ENCODE measurements at regions not wholly inside any gene's neighbourhood (a gene's known extent, or its start where the extent isn't known, plus 50 kb on each side); places are given as distances from the start of the nearest gene placed in this dataset.
"Not testable (repeated sequence)": the region's sequence is repeated elsewhere in the genome, so short reads cannot be mapped to it uniquely, and the experiment has no call there.

DNA sequence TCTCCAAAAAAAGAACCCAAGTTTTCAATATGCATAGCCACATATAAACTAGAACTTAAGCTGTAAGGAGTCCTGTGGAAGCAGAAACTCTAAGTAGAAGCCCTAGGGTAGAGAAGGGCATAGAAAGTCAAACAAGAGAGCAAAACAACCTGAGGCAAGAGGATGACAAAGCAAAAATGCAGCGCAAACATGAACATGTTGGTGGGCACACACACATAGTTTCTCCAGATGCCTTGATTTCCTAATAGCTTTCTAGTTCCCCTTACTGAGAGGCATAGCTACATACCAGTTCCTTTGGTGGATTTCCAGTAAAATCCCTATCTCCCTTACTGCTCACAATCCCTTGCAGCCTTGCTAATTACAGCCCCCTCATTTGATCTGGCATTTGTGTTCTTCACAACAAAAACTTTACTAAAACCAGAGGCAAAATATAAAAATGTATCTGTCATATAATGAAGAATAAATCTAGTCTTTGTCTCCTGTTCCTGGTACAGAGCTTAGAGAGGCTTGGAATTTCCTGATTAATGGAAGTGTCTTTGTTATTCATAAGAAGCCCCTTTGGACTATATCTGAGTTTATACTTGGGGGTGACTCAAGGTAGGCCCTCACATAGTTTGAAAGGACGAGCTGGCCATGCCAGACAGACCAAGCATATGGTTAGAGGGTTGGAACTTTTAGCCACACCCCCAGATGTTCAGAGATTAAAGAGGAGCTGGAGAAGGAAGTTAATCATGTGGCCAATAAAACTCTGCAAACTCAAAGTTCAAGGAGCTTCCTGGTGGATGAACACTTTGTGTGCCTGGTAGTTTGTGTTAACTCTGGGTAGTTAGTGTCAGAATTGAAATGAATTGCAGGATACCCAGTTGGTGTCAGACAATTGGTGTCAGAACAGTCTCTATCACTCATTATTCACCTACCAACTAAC lies 52.7 kb upstream of the ZCCHC13 start:
- DNase-seq (ENCODE audit: low read depth): no peak

DNA sequence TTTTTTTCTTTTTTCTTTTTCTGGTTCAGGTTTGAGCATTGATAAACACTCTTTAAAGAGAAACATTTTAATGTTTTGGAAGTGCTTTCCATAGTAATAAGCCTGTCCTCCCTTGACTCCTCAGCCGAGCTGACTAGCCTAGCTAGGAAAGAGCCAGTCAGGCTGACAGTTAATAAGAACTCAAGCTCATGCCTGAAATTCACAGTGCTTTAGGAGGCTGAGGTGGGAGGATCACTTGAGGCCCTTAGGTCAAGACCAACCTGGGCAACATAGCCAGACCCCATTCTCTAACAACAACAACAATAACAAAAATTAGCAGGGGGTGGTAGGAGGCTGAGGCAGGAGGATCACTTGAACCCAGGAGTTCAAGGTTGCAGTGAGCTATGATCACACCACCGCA lies 53.4 kb upstream of the ZCCHC13 start:
- DNase-seq (ENCODE audit: low read depth): no peak

DNA sequence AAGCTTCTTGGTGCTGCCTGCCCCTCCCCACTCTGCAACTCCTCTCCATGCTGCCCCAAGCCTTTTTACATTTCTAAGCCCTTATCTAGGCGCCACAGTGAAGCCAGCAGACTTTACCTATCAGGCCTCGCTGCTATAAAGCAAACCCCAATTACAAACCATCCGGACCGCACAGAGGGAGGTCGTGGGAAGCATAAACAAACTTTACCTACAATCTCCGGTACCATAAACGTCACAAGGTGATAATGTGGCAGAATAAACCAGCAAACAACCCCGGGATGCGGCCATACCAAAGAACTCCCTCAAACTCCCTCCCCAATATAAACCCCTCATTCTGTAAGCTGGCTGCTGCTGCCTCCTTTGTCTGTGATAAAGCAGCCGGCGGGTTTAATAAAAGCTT lies 54.0 kb upstream of the ZCCHC13 start:
- no peak for DNase-seq (ENCODE audit: low read depth)

DNA sequence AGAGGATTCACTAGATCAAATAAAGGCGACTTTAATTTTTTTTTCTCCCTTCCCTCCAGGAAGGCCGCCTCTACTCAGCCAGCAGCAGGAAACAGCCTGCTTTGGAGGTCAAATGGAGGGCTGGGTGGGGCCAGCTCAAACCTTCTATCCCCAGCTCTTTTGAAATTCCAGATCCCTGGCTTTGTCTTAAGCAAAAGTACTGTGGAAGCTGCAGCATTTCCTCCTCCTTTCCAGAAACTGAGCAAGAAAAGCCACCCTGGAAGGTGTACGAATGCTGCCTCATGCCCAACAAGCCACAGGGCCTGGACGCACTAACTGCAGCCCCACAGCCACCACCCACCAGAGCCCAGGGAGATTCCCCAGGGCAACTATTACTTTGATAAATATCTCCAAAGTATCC lies 55.1 kb upstream of the ZCCHC13 start:
- no peak for DNase-seq (ENCODE audit: low read depth)

DNA sequence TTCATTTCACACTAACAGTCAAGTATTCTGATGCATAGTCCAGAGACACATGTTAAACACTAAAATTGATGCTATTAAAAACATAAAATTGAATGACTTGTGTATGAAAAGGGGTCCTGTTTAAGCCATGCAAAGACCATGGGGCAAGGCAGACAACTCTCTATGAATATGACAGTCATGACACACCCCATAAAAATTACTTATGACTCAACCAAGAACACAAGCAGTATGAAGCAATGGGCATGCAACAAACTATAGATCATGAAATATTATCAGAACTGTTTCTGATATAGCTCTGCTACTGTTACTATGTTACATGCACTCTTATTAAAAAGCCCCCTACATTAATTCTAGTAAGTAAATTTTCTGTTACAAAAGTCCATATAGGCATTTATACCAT lies 57.5 kb upstream of the ZCCHC13 start:
- DNase-seq (ENCODE audit: low read depth): no peak

DNA sequence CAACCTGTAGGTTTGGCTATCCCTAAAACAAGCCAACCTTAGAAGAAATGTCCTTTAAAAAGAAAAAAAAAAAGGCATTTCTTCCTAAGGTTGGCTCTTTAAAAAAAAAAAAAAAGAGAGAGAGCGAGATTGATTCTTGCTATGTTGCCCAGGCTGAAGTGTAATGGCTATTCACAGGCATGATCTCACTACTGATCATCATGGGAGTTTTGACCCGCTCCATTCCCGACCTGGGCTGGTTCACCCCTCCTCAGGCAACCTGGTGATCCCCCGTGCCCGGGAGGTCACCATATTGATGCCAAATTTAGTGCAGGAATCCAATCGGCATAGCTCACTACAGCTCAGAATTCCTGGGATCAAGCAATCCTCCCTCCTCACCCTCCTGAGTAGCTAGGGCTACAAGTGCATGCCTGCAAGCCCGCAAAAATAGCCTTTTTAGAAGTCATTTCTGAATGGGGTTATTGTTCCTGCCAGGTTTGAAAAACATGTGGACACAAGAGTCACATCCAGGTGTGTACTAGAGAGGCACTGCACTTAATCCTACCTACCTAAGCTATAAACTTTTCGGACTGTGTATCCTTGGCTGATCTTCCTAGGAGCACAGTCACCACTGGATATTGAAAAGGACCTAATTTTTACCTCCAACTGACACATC lies 61.4 kb upstream of the ZCCHC13 start:
- no peak for DNase-seq (ENCODE audit: low read depth)

GRCh38 chrX:74242050-74242449 lies 61.9 kb upstream of the ZCCHC13 start:
- no peak for DNase-seq (ENCODE audit: low read depth)

DNA sequence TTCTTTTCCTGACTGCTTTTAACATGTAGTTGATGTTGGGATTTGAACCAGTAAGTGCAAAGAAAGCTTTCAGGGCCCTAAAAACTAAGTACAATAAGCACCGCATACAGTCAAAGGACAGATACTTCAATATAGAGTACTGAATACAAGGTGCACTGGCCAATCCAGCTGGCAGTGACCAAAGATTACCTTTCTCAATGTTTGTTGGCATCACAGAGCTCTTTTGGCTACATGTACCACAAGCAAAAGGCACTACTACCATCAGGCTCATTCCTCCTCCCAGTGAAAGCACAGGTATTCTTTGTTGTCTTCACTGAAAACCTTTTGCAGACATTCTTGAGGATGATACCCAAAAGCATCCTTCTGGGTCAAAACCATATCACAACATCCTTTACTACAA lies 65.2 kb upstream of the ZCCHC13 start:
- DNase-seq (ENCODE audit: low read depth): no peak

GRCh38 chrX:74234818-74235217 lies 69.2 kb upstream of the ZCCHC13 start:
- no peak for DNase-seq (ENCODE audit: low read depth)

- DNase-seq (ENCODE audit: low read depth): no peak
Measured at GRCh38 chrX:74232859-74233258, 71.1 kb upstream of the ZCCHC13 start.

- no peak for DNase-seq (ENCODE audit: low read depth)
Measured at GRCh38 chrX:74231625-74232024, 72.4 kb upstream of the ZCCHC13 start.

GRCh38 chrX:74230094-74230493 lies 73.9 kb upstream of the ZCCHC13 start:
- no peak for DNase-seq (ENCODE audit: low read depth)

- DNase-seq (ENCODE audit: low read depth): no peak
Measured at GRCh38 chrX:74225111-74225510, 78.9 kb upstream of the ZCCHC13 start.

GRCh38 chrX:74220277-74220676 lies 83.7 kb upstream of the ZCCHC13 start:
- no peak for DNase-seq (ENCODE audit: low read depth)

GRCh38 chrX:74218895-74219294 lies 85.1 kb upstream of the ZCCHC13 start:
- no peak for DNase-seq (ENCODE audit: low read depth)

- DNase-seq (ENCODE audit: low read depth): no peak
Measured at GRCh38 chrX:74216421-74216820, 87.6 kb upstream of the ZCCHC13 start.

- DNase-seq (ENCODE audit: low read depth): no peak
Measured at GRCh38 chrX:74211911-74212310, 92.1 kb upstream of the ZCCHC13 start.

DNA sequence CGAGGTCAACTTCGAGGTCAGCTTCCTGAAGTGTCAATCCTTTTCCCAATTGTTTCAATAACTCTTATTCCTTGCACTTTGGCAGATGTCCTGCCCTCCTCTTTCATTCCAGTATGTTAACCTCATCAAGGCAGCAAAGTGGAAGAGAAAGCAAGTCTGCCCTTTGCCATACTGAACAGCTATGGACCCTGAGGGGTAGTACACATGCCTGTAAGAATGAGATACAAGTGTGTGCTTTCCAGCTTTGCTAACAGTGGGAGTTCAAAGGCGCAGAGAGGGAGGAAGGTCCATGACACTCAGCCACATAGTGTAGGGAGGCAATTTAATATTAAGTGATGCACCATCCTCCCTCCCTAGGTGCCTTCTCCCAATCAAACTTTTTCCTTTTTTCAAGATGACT lies 96.4 kb upstream of the ZCCHC13 start:
- no peak for DNase-seq (ENCODE audit: low read depth)

DNA sequence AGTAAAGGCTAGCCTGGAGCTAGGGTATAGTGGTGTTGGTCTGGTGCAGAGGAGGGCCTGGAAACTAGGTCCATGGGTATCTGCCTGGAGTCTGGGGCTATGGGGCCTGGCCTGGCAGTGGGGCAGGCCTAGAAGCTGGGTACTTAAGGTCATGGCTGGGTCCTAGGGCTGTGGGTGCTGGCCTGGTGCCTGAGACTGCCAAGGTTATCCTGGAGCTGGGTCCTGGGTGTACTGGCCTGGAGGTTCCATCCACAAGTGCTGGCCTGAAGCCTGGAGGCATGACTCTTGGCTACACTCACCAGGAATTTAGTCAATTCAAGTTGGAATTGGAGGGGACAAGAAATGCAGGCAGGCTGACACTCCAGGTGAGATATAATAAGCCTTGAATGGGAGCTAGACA lies 108.4 kb upstream of the ZCCHC13 start:
- DNase-seq (ENCODE audit: low read depth): no peak

DNA sequence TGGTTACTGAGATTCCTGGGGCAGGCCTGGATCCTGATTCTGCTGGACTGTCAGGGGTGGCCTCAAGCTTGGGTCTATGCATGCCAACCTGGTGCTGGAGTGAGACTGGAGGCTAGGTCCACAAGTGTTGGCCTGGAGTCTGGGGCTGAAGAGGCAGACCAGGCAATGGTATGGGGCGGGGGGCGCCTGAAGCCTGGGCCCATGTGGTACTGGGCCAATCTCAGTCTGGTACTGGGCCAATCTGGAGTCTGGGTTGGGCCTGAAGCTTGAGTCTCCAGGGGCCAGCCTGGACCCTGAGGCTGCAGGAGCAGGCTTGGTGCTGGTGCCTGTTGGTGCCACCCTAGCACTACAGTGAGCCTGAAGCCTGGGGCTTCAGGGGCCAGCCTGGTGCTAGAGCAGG lies 108.9 kb upstream of the ZCCHC13 start:
- no peak for DNase-seq (ENCODE audit: low read depth)

GRCh38 chrX:74187211-74187610 lies 116.8 kb upstream of the ZCCHC13 start:
- no peak for DNase-seq (ENCODE audit: low read depth)

DNA sequence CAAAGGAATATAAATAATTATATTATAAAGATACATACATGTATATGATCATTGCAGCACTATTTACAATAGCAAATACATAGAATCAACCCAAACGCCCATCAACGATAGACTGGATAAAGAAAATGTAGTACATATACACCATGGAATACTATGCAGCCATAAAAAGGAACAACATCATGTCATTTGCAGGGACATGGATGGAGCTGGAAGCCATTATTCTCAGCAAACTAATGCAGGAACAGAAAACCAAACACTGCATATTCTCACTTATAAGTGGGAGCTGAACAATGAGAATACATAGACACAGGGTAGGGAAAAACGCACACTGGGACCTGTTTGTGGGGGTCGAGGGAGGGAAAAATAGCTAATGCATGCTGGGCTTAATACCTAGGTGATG lies 120.9 kb upstream of the ZCCHC13 start:
- DNase-seq (ENCODE audit: low read depth): not testable (repeated sequence)

DNA sequence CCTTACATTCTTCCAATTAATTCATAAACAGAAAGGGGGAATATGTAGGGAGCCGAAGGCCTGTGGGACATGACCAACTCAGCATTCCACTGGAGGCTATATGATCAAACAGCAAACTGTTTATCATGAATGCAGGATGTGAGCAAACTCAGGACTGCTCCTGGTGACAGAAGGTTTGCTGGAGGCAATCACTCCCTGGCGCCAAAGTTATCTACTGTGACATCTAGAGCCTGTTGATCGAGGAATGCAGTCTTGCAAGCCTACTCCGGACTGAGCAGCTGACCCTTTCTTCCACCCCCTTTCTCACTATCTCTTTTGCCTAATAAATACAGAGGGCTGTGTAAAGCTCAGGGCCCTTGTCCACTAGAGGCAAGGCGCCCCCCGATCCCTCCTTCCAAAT lies 122.0 kb upstream of the ZCCHC13 start:
- not testable (repeated sequence) for DNase-seq (ENCODE audit: low read depth)

- DNase-seq (ENCODE audit: low read depth): no peak
Measured at GRCh38 chrX:74180716-74181115, 123.3 kb upstream of the ZCCHC13 start.
